ENCODE measurements at regions not wholly inside any gene's neighbourhood (a gene's known extent, or its start where the extent isn't known, plus 50 kb on each side); places are given as distances from the start of the nearest gene placed in this dataset.

- Histone ChIP-seq H3K36me3 (ENCODE audit: low read length) (no peaks in the 10 kb centered on the region), H2AFZ (ENCODE audit: low read depth, low read length, severe bottlenecking) (no peak overlapping the region), H3K79me2 (ENCODE audit: insufficient read depth, low read length) (no peaks in the 10 kb centered on the region)
These were observed 116.9 kb downstream of the FAM161A start for GRCh38 chr2:61736953-61737352.

DNA sequence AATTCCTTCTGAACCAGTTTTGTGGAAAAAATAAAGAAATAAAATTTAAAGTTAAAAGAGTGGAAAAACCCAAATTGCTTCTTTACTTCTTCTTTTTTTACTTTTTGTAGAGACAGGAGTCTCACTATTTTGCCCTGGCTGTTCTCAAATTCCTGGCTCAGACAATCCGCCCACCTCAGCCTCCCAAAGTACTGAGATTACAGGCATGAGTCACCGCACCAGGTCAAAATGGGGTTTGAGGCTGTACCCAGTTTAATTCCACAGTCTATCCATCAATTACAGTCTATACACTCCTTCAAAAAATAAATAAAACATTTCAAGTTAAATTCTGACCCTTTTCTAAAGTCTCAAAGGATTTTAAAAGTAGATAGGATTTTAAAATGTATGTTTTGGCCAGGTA is 120.3 kb downstream of the FAM161A start:
- no peaks in the 10 kb centered on the region for H3K79me2 ChIP-seq (ENCODE audit: insufficient read depth, low read length)

More at GRCh38 chr2:61736953-61737352, 116.9 kb downstream of the FAM161A start:
- Histone ChIP-seq H3K27ac (ENCODE audit: low read depth, low read length) (no peak overlapping the region), H3K27me3 (ENCODE audit: low read length) (no peaks in the 10 kb centered on the region), H3K9me3 (ENCODE audit: insufficient read depth, low read length) (no peaks in the 10 kb centered on the region), H3F3A (ENCODE audit: insufficient read depth) (no peaks in the 10 kb centered on the region), H3K4me3 (ENCODE audit: insufficient read depth, low read length, poor library complexity, severe bottlenecking) (no peak overlapping the region), H3K4me2 (ENCODE audit: low read depth, low read length, poor library complexity, severe bottlenecking) (no peak overlapping the region), H3K9me2 (replicated peaks; ENCODE audit: insufficient read depth, low read length) (no peaks in the 10 kb centered on the region), H3K9ac (ENCODE audit: low read length) (no peak overlapping the region), H4K20me1 (ENCODE audit: low read depth, low read length) (no peaks in the 10 kb centered on the region)
- TF ChIP-seq CTCF (IDR thresholded peaks at IDR 0.05; ENCODE audit: insufficient read depth, low read length, poor library complexity, severe bottlenecking) = no peak
- no peak for TF ChIP-seq EZH2phosphoT487 (conservative IDR thresholded peaks at IDR 0.05; ENCODE audit: low read length)

DNA sequence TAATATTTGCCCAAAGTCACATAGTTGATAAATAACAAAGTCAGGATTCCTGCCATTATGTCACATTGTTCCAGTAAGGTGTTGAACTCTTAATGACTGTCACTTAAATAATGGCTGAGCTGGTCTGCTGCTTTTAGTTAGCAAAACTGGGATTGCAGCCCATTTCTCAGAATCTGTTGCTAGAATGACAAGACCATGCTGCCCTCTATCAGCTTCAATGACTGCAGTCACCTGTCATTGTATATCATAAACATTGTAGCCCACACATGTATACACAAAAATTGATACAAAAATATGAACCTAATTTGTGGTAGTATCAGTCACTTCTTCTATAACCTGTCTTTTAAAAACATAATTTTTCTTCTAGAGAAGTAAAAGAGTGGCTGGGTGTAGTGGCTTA is 121.1 kb downstream of the FAM161A start:
- no peaks in the 10 kb centered on the region for H3K9me2 ChIP-seq (replicated peaks; ENCODE audit: insufficient read depth, low read length)

More for the DNA sequence above, 120.3 kb downstream of the FAM161A start:
- Histone ChIP-seq H3K9me2 (replicated peaks; ENCODE audit: insufficient read depth, low read length) (no peaks in the 10 kb centered on the region), H3K4me3 (ENCODE audit: insufficient read depth, low read length, poor library complexity, severe bottlenecking) (no peak overlapping the region), H3K36me3 (ENCODE audit: low read length) (no peaks in the 10 kb centered on the region), H3K27me3 (ENCODE audit: low read length) (no peaks in the 10 kb centered on the region), H2AFZ (ENCODE audit: low read depth, low read length, severe bottlenecking) (no peak overlapping the region), H3F3A (ENCODE audit: insufficient read depth) (no peaks in the 10 kb centered on the region), H3K9ac (ENCODE audit: low read length) (no peak overlapping the region), H4K20me1 (ENCODE audit: low read depth, low read length) (no peaks in the 10 kb centered on the region), H3K9me3 (ENCODE audit: insufficient read depth, low read length) (no peaks in the 10 kb centered on the region), H3K27ac (ENCODE audit: low read depth, low read length) (no peak overlapping the region), H3K4me2 (ENCODE audit: low read depth, low read length, poor library complexity, severe bottlenecking) (no peak overlapping the region)
- TF ChIP-seq EZH2phosphoT487 (conservative IDR thresholded peaks at IDR 0.05; ENCODE audit: low read length) = no peak
- TF ChIP-seq CTCF (IDR thresholded peaks at IDR 0.05; ENCODE audit: insufficient read depth, low read length, poor library complexity, severe bottlenecking) = no peak

More for the DNA sequence above, 121.1 kb downstream of the FAM161A start:
- Histone ChIP-seq H3F3A (ENCODE audit: insufficient read depth) (no peaks in the 10 kb centered on the region), H3K4me3 (ENCODE audit: insufficient read depth, low read length, poor library complexity, severe bottlenecking) (no peak overlapping the region), H3K27me3 (ENCODE audit: low read length) (no peaks in the 10 kb centered on the region), H3K36me3 (ENCODE audit: low read length) (no peaks in the 10 kb centered on the region), H2AFZ (ENCODE audit: low read depth, low read length, severe bottlenecking) (no peak overlapping the region), H3K9me3 (ENCODE audit: insufficient read depth, low read length) (no peaks in the 10 kb centered on the region), H4K20me1 (ENCODE audit: low read depth, low read length) (no peaks in the 10 kb centered on the region), H3K79me2 (ENCODE audit: insufficient read depth, low read length) (no peaks in the 10 kb centered on the region), H3K27ac (ENCODE audit: low read depth, low read length) (no peak overlapping the region), H3K4me2 (ENCODE audit: low read depth, low read length, poor library complexity, severe bottlenecking) (no peak overlapping the region), H3K9ac (ENCODE audit: low read length) (no peak overlapping the region)
- TF ChIP-seq EZH2phosphoT487 (conservative IDR thresholded peaks at IDR 0.05; ENCODE audit: low read length) (no peak), CTCF (IDR thresholded peaks at IDR 0.05; ENCODE audit: insufficient read depth, low read length, poor library complexity, severe bottlenecking) (no peak)
